ACC112 (cell line): ENCODE measurements at regions not wholly inside any gene's neighbourhood (a gene's known extent, or its start where the extent isn't known, plus 50 kb on each side); places are given as distances from the start of the nearest gene placed in this dataset.

Experiments used
- H2AFZ ChIP-seq: fragments of 200-600 bp; sonication (generic); one replicate; pipeline ENCODE4 v1.6.0; 2017; ENCODE audit warnings: antibody characterized with exemption, low read length; ENCODE audit not compliant: unreplicated experiment
- H3K27ac ChIP-seq: fragments of 200-600 bp; sonication (generic); 2 replicates; pipeline ENCODE4 v1.5.1; 2014; ENCODE audit warnings: low read depth, mild to moderate bottlenecking, antibody characterized with exemption, low read length, moderate library complexity
- H3K27me3 ChIP-seq: fragments of 200-600 bp; sonication (generic); 2 replicates; pipeline ENCODE4 v1.6.1; 2014; ENCODE audit warnings: mild to moderate bottlenecking, antibody characterized with exemption, low read length, moderate library complexity, mixed read lengths; ENCODE audit not compliant: insufficient read depth
- H3K36me3 ChIP-seq: fragments of 200-600 bp; sonication (generic); 2 replicates; pipeline ENCODE4 v1.6.1; 2016; ENCODE audit warnings: mild to moderate bottlenecking, antibody characterized with exemption, low read length, moderate library complexity, mixed read lengths; ENCODE audit not compliant: insufficient read depth
- H3K4me1 ChIP-seq: fragments of 200-600 bp; sonication (generic); one replicate; pipeline ENCODE4 v1.6.1; 2016; ENCODE audit warnings: low read length, mixed read lengths; ENCODE audit not compliant: insufficient read depth, unreplicated experiment, control insufficient read depth
- H3K4me3 ChIP-seq: fragments of 200-600 bp; sonication (generic); 2 replicates; pipeline ENCODE4 v1.5.1; 2014; ENCODE audit warnings: mild to moderate bottlenecking, low read depth, low read length
- H3K79me2 ChIP-seq: fragments of 200-600 bp; sonication (generic); one replicate; pipeline ENCODE4 v1.6.0; 2016; ENCODE audit warnings: low read length; ENCODE audit not compliant: control insufficient read depth, unreplicated experiment, insufficient read depth

GRCh38 chr10:78362406-78363022 lies 328.9 kb downstream of the RPS24 start:
- Histone ChIP-seq H3K4me1 (no peaks in the 10 kb centered on the region), H2AFZ (no peak overlapping the region), H3K27ac (no peak overlapping the region), H3K4me3 (no peak overlapping the region), H3K36me3 (no peaks in the 10 kb centered on the region), H3K79me2 (no peaks in the 10 kb centered on the region), H3K27me3 (peaks cover 62% of the 10 kb centered on the region)

- H3K79me2 ChIP-seq, result no peaks in the 10 kb centered on the region
- no peaks in the 10 kb centered on the region for H3K4me1 ChIP-seq
- H3K27me3 ChIP-seq, result peaks cover 62% of the 10 kb centered on the region
- H3K4me3 ChIP-seq, result no peak overlapping the region
- no peak overlapping the region for H3K27ac ChIP-seq
- no peak overlapping the region for H2AFZ ChIP-seq
- H3K36me3 ChIP-seq, result no peaks in the 10 kb centered on the region
Observed at GRCh38 chr10:78363190-78363589, 329.5 kb downstream of the RPS24 start.

- Histone ChIP-seq H3K27me3 (peaks cover 67% of the 10 kb centered on the region), H3K79me2 (no peaks in the 10 kb centered on the region), H2AFZ (no peak overlapping the region)
Observed at GRCh38 chr10:78365694-78366093, 332.0 kb downstream of the RPS24 start.

GRCh38 chr10:78366663-78367411 lies 333.2 kb downstream of the RPS24 start:
- H3K4me3 ChIP-seq, result no peak overlapping the region
- H3K4me1 ChIP-seq, result no peaks in the 10 kb centered on the region
- peaks cover 73% of the 10 kb centered on the region for H3K27me3 ChIP-seq
- H3K27ac ChIP-seq, result no peak overlapping the region
- H3K36me3 ChIP-seq, result no peaks in the 10 kb centered on the region
- no peak overlapping the region for H2AFZ ChIP-seq
- H3K79me2 ChIP-seq, result no peaks in the 10 kb centered on the region

More at GRCh38 chr10:78365694-78366093, 332.0 kb downstream of the RPS24 start:
- H3K36me3 ChIP-seq, result no peaks in the 10 kb centered on the region
- H3K27ac ChIP-seq, result no peak overlapping the region
- H3K4me1 ChIP-seq, result no peaks in the 10 kb centered on the region
- H3K4me3 ChIP-seq, result no peak overlapping the region

GRCh38 chr10:78367751-78368150 lies 334.1 kb downstream of the RPS24 start:
- H3K36me3 ChIP-seq, result no peaks in the 10 kb centered on the region
- no peak overlapping the region for H3K4me3 ChIP-seq
- no peaks in the 10 kb centered on the region for H3K79me2 ChIP-seq
- H2AFZ ChIP-seq, result no peak overlapping the region
- H3K4me1 ChIP-seq, result no peaks in the 10 kb centered on the region
- peaks cover 74% of the 10 kb centered on the region for H3K27me3 ChIP-seq
- no peak overlapping the region for H3K27ac ChIP-seq

GRCh38 chr10:78371136-78371535 lies 337.5 kb downstream of the RPS24 start:
- Histone ChIP-seq H3K79me2 (no peaks in the 10 kb centered on the region), H3K27me3 (peaks cover 63% of the 10 kb centered on the region), H3K4me3 (no peak overlapping the region), H3K36me3 (no peaks in the 10 kb centered on the region), H3K4me1 (no peaks in the 10 kb centered on the region), H3K27ac (no peak overlapping the region), H2AFZ (no peak overlapping the region)

GRCh38 chr10:78372806-78373205 lies 339.1 kb downstream of the RPS24 start:
- no peaks in the 10 kb centered on the region for H3K36me3 ChIP-seq
- H3K79me2 ChIP-seq, result no peaks in the 10 kb centered on the region
- H3K27me3 ChIP-seq, result peaks cover 60% of the 10 kb centered on the region
- no peak overlapping the region for H3K4me3 ChIP-seq
- H2AFZ ChIP-seq, result no peak overlapping the region
- no peak overlapping the region for H3K27ac ChIP-seq
- H3K4me1 ChIP-seq, result no peaks in the 10 kb centered on the region

- Histone ChIP-seq H3K4me1 (no peaks in the 10 kb centered on the region), H2AFZ (no peak overlapping the region), H3K79me2 (no peaks in the 10 kb centered on the region), H3K27ac (no peak overlapping the region), H3K36me3 (no peaks in the 10 kb centered on the region), H3K4me3 (no peak overlapping the region), H3K27me3 (peaks cover 55% of the 10 kb centered on the region)
Observed at GRCh38 chr10:78374331-78375028, 340.8 kb downstream of the RPS24 start.

- H3K79me2 ChIP-seq, result no peaks in the 10 kb centered on the region
- H3K27ac ChIP-seq, result no peak overlapping the region
- no peak overlapping the region for H2AFZ ChIP-seq
- no peak overlapping the region for H3K4me3 ChIP-seq
- no peaks in the 10 kb centered on the region for H3K4me1 ChIP-seq
- H3K27me3 ChIP-seq, result peaks cover 53% of the 10 kb centered on the region
- H3K36me3 ChIP-seq, result no peaks in the 10 kb centered on the region
Observed at GRCh38 chr10:78375854-78376785, 342.5 kb downstream of the RPS24 start.

GRCh38 chr10:78377356-78377755 lies 343.7 kb downstream of the RPS24 start:
- no peaks in the 10 kb centered on the region for H3K36me3 ChIP-seq
- no peak overlapping the region for H2AFZ ChIP-seq
- H3K27ac ChIP-seq, result no peak overlapping the region
- no peaks in the 10 kb centered on the region for H3K4me1 ChIP-seq
- peaks cover 55% of the 10 kb centered on the region for H3K27me3 ChIP-seq
- H3K79me2 ChIP-seq, result no peaks in the 10 kb centered on the region
- no peak overlapping the region for H3K4me3 ChIP-seq
